GM18868 (cell line): ENCODE measurements at regions not wholly inside any gene's neighbourhood (a gene's known extent, or its start where the extent isn't known, plus 50 kb on each side); places are given as distances from the start of the nearest gene placed in this dataset.

Experiments used
- ATAC-seq: cut with Tn5 transposase; IDR thresholded peaks from one replicate; pipeline ENCODE4 v1.9.1; 2021; ENCODE audit warnings: mild to moderate bottlenecking, moderate library complexity; ENCODE audit not compliant: unreplicated experiment

- no peak for ATAC-seq
Measured at GRCh38 chr3:194832346-194833104, 146.8 kb downstream of the FAM43A start.

- ATAC-seq = no peak
Measured at GRCh38 chr3:194833114-194833910, 147.6 kb downstream of the FAM43A start.

- ATAC-seq = no peak
Measured at GRCh38 chr3:194836661-194837060, 151.0 kb downstream of the FAM43A start.

- no peak for ATAC-seq
Measured at GRCh38 chr3:194837457-194838127, 151.9 kb downstream of the FAM43A start.

- ATAC-seq = no peak
Measured at GRCh38 chr3:194838236-194838635, 152.6 kb downstream of the FAM43A start.

- ATAC-seq = no peak
Measured at GRCh38 chr3:194840661-194841514, 155.2 kb downstream of the FAM43A start.

GRCh38 chr3:194841515-194841841, 155.8 kb downstream of the FAM43A start:
- no peak for ATAC-seq

GRCh38 chr3:194843556-194843955, 157.9 kb downstream of the FAM43A start:
- ATAC-seq = no peak

- no peak for ATAC-seq
Measured at GRCh38 chr3:194844046-194844445, 158.4 kb downstream of the FAM43A start.

GRCh38 chr3:194849166-194849875, 163.6 kb downstream of the FAM43A start:
- ATAC-seq = no peak

- no peak for ATAC-seq
Measured at GRCh38 chr3:194851254-194851653, 165.6 kb downstream of the FAM43A start.

GRCh38 chr3:194851941-194852340, 166.3 kb downstream of the FAM43A start:
- ATAC-seq = no peak

- ATAC-seq = no peak
Measured at GRCh38 chr3:194852345-194852744, 166.7 kb downstream of the FAM43A start.

- ATAC-seq = no peak
Measured at GRCh38 chr3:194852831-194853508, 167.3 kb downstream of the FAM43A start.

GRCh38 chr3:194854206-194854605, 168.5 kb downstream of the FAM43A start:
- no peak for ATAC-seq

GRCh38 chr3:194854659-194855390, 169.1 kb downstream of the FAM43A start:
- no peak for ATAC-seq

GRCh38 chr3:194856296-194856695, 170.6 kb downstream of the FAM43A start:
- no peak for ATAC-seq

GRCh38 chr3:194857469-194858113, 171.9 kb downstream of the FAM43A start:
- no peak for ATAC-seq
